Breast epithelium (tissue), 4 donors: ENCODE measurements at regions not wholly inside any gene's neighbourhood (a gene's known extent, or its start where the extent isn't known, plus 50 kb on each side); places are given as distances from the start of the nearest gene placed in this dataset.

Experiments
- DNase-seq, 2 donors: peaks; one replicate each; pipeline ENCODE4 v3.0.0-alpha.2; 2019; ENCODE audit warnings: low spot score in 2 of 2
- H3K27ac ChIP-seq, 2 donors: fragments of 200-600 bp; sonication (generic) in 1 of 2; one replicate each; pipeline ENCODE4 v1.5.1; 2016 to 2019; ENCODE audit warnings: mild to moderate bottlenecking in 1 of 2
- H3K27me3 ChIP-seq, 2 donors: fragments of 200-600 bp; sonication (generic) in 1 of 2; one replicate each; pipeline versions ENCODE4 v1.5.1 to v1.6.0; 2017 to 2019; ENCODE audit warnings: control low read depth in 1 of 2, mild to moderate bottlenecking in 1 of 2
- H3K36me3 ChIP-seq: fragments of 200-600 bp; one replicate; pipeline ENCODE4 v1.5.1; 2019
- H3K4me1 ChIP-seq, 2 donors: fragments of 200-600 bp; sonication (generic); one replicate each; pipeline ENCODE4 v1.5.1; 2016 to 2019; ENCODE audit warnings: control low read depth in 1 of 2
- H3K4me3 ChIP-seq, 3 donors: fragments of 200-600 bp; sonication (generic); 1 replicate in 2 of 3; 2 replicates in 1 of 3; pipeline ENCODE4 v1.5.1; 2016 to 2019; ENCODE audit warnings: mild to moderate bottlenecking in 3 of 3, moderate library complexity in 2 of 3
- H3K9me3 ChIP-seq, 2 donors: fragments of 200-600 bp; sonication (generic) in 1 of 2; one replicate each; pipeline ENCODE4 v1.5.1; 2016 to 2019; ENCODE audit warnings: control low read depth in 1 of 2
- CTCF ChIP-seq, 3 donors: fragments of 450-650 bp; IDR thresholded peaks; one replicate each; pipeline ENCODE4 v1.5.1; 2016 to 2017; ENCODE audit warnings: antibody characterized with exemption in 3 of 3, mild to moderate bottlenecking in 3 of 3, moderate library complexity in 3 of 3
- POLR2A ChIP-seq: fragments of 450-650 bp; IDR thresholded peaks from one replicate; pipeline ENCODE4 v1.6.1; 2016; ENCODE audit warnings: antibody characterized with exemption, mild to moderate bottlenecking, moderate library complexity
- POLR2AphosphoS5 ChIP-seq, 3 donors: sonication (generic); formaldehyde crosslinking; IDR thresholded peaks; one replicate each; pipeline ENCODE4 v1.6.1; 2017; ENCODE audit warnings: antibody characterized with exemption in 3 of 3
- intact Hi-C: fragments of 100-400 bp; cut with DNase I; formaldehyde crosslinking; loops from one replicate; pipeline ENCODE4 v1.15.1; 2023; ENCODE audit warnings: low total_unique reads

GRCh38 chrX:63470506-63470905 lies 119.4 kb upstream of the SPIN4 start:
- Histone ChIP-seq H3K4me1 (no peaks in the 10 kb centered on the region), H3K36me3 (no peaks in the 10 kb centered on the region), H3K9me3 (peaks cover 46 to 70% of the 10 kb centered on the region in 2 donors), H3K27ac (no peak overlapping the region), H3K27me3 (peaks cover 0 to 4% of the 10 kb centered on the region in 2 donors), H3K4me3 (no peak overlapping the region)
- TF ChIP-seq CTCF (IDR thresholded peaks at IDR 0.05) (no peak), POLR2A (no peak), POLR2AphosphoS5 (IDR thresholded peaks at IDR 0.05) (no peak)
- no peak for DNase-seq
- intact Hi-C loops = no loop called here

GRCh38 chrX:63466690-63467089 lies 115.6 kb upstream of the SPIN4 start:
- intact Hi-C loops = no loop called here
- no peak for TF ChIP-seq CTCF (IDR thresholded peaks at IDR 0.05)
- TF ChIP-seq POLR2AphosphoS5 (IDR thresholded peaks at IDR 0.05) = no peak
- no peak for TF ChIP-seq POLR2A
- peaks cover 0 to 4% of the 10 kb centered on the region in 2 donors for H3K27me3 ChIP-seq
- no peak overlapping the region for H3K4me3 ChIP-seq
- no peak for DNase-seq
- no peaks in the 10 kb centered on the region for H3K36me3 ChIP-seq
- H3K4me1 ChIP-seq = no peaks in the 10 kb centered on the region
- peaks cover 26 to 47% of the 10 kb centered on the region in 2 donors for H3K9me3 ChIP-seq
- H3K27ac ChIP-seq = no peak overlapping the region

GRCh38 chrX:63458981-63459380 lies 107.8 kb upstream of the SPIN4 start:
- Histone ChIP-seq H3K4me1 (no peaks in the 10 kb centered on the region), H3K36me3 (no peaks in the 10 kb centered on the region), H3K4me3 (no peak overlapping the region), H3K27me3 (no peaks in the 10 kb centered on the region), H3K27ac (no peak overlapping the region), H3K9me3 (peaks cover 0 to 19% of the 10 kb centered on the region in 2 donors)
- no peak for DNase-seq
- TF ChIP-seq POLR2A = no peak
- TF ChIP-seq POLR2AphosphoS5 (IDR thresholded peaks at IDR 0.05) = no peak
- TF ChIP-seq CTCF (IDR thresholded peaks at IDR 0.05) = no peak
- intact Hi-C loops = no loop called here

GRCh38 chrX:63453571-63453970 lies 102.4 kb upstream of the SPIN4 start:
- no peak for DNase-seq
- H3K4me3 ChIP-seq = no peak overlapping the region
- H3K27ac ChIP-seq = no peak overlapping the region
- H3K27me3 ChIP-seq = peaks cover 0 to 19% of the 10 kb centered on the region in 2 donors
- H3K36me3 ChIP-seq = no peaks in the 10 kb centered on the region
- intact Hi-C loops = no loop called here
- no peaks in the 10 kb centered on the region for H3K4me1 ChIP-seq
- peaks cover 6 to 23% of the 10 kb centered on the region in 2 donors for H3K9me3 ChIP-seq
- TF ChIP-seq POLR2AphosphoS5 (IDR thresholded peaks at IDR 0.05) = no peak
- no peak for TF ChIP-seq POLR2A
- no peak for TF ChIP-seq CTCF (IDR thresholded peaks at IDR 0.05)

GRCh38 chrX:63441717-63442116 lies 90.6 kb upstream of the SPIN4 start:
- no peaks in the 10 kb centered on the region for H3K4me1 ChIP-seq
- H3K36me3 ChIP-seq = no peaks in the 10 kb centered on the region
- no peak overlapping the region for H3K27ac ChIP-seq
- TF ChIP-seq POLR2AphosphoS5 (IDR thresholded peaks at IDR 0.05) (no peak), POLR2A (no peak), CTCF (IDR thresholded peaks at IDR 0.05) (no peak)
- H3K27me3 ChIP-seq = no peaks in the 10 kb centered on the region
- H3K4me3 ChIP-seq = no peak overlapping the region
- no peak for DNase-seq
- intact Hi-C loops = no loop called here
- peaks cover 0 to 21% of the 10 kb centered on the region in 2 donors for H3K9me3 ChIP-seq
